GM12874 (cell line): ENCODE measurements at regions not wholly inside any gene's neighbourhood (a gene's known extent, or its start where the extent isn't known, plus 50 kb on each side); places are given as distances from the start of the nearest gene placed in this dataset.
A peak's percentile ranks its signal among the peaks of the same experiment; 100 is the strongest.

Experiments used
- CTCF ChIP-seq: IDR thresholded peaks from 2 replicates; pipeline ENCODE4 v1.5.1; 2011; ENCODE audit warnings: low read depth, mild to moderate bottlenecking, control low read depth, low read length, moderate library complexity; ENCODE audit not compliant: insufficient read depth

- no peak for TF ChIP-seq CTCF
Observed at GRCh38 chr2:164439885-164440284, 181.4 kb downstream of the GRB14 start.

GRCh38 chr2:164439235-164439634 is 182.0 kb downstream of the GRB14 start:
- TF ChIP-seq CTCF: no peak

GRCh38 chr2:164438490-164439205 is 182.6 kb downstream of the GRB14 start:
- TF ChIP-seq CTCF: no peak

GRCh38 chr2:164436131-164436530 is 185.2 kb downstream of the GRB14 start:
- no peak for TF ChIP-seq CTCF

GRCh38 chr2:164430166-164430783 is 191.0 kb downstream of the GRB14 start:
- peak; percentile 46 for TF ChIP-seq CTCF

GRCh38 chr2:164429354-164429753 is 191.9 kb downstream of the GRB14 start:
- no peak for TF ChIP-seq CTCF

- no peak for TF ChIP-seq CTCF
Observed at GRCh38 chr2:164427111-164427510, 194.2 kb downstream of the GRB14 start.
